B cell (primary cell): ENCODE measurements at regions not wholly inside any gene's neighbourhood (a gene's known extent, or its start where the extent isn't known, plus 50 kb on each side); places are given as distances from the start of the nearest gene placed in this dataset.

ENCODE experiments used
- ATAC-seq: fragments of 200-7000 bp; cut with Tn5 transposase; one replicate; pipeline ENCODE4 v1.10.0; 2021; ENCODE audit warnings: low read depth, mild to moderate bottlenecking, moderate number of reproducible peaks, moderate library complexity
- CTCF ChIA-PET: fragments of 350-600 bp; sonication (Branson Sonifier 250); formaldehyde crosslinking; loops from one replicate; lab custom pipeline; 2021; ENCODE audit warnings: antibody characterized with exemption, inconsistent platforms; lab: Charles Lee
- POLR2A ChIA-PET: fragments of 350-600 bp; sonication (Branson Sonifier 250); formaldehyde crosslinking; loops from one replicate; lab custom pipeline; 2021; ENCODE audit warnings: antibody characterized with exemption; lab: Charles Lee
- DNase-seq: peaks from one replicate; pipeline ENCODE4 v3.0.0; 2013
- H2AFZ ChIP-seq: 2 replicates; pipeline ENCODE4 v1.6.1; 2012; ENCODE audit warnings: mild to moderate bottlenecking, low read depth, low read length; ENCODE audit not compliant: insufficient read depth, poor library complexity, severe bottlenecking
- H3K27ac ChIP-seq, 2 donors: 1 replicate in 1 of 2; 2 replicates in 1 of 2; pipeline ENCODE4 v1.5.1; 2012 to 2013; ENCODE audit warnings: low read length in 2 of 2, mild to moderate bottlenecking in 2 of 2, moderate library complexity in 1 of 2
- H3K27me3 ChIP-seq, 4 experiments: fragments of 200-600 bp in 1 of 4; sonication (generic) in 1 of 4; replicated peaks in 1 of 4; 1 replicate in 2 of 4; 2 replicates in 2 of 4; pipeline versions ENCODE4 v1.6.1 to v1.7.0; 2013 to 2016; ENCODE audit warnings: low read length in 3 of 4, mild to moderate bottlenecking in 2 of 4, mixed read lengths in 1 of 4, moderate library complexity in 1 of 4; ENCODE audit not compliant: insufficient read depth in 4 of 4, control insufficient read depth in 3 of 4; ENCODE audit errors: control extremely low read depth in 1 of 4
- H3K36me3 ChIP-seq, 2 experiments: replicated peaks in 1 of 2; 1 replicate in 1 of 2; 2 replicates in 1 of 2; pipeline versions ENCODE4 v1.6.1 to v1.7.1; 2013; ENCODE audit warnings: low read length in 1 of 2; ENCODE audit not compliant: insufficient read depth in 2 of 2, control insufficient read depth in 1 of 2; ENCODE audit errors: control extremely low read depth in 1 of 2, extremely low read depth in 1 of 2
- H3K4me1 ChIP-seq, 2 donors: fragments of 200-600 bp in 1 of 2; sonication (generic) in 1 of 2; 1 replicate in 1 of 2; 2 replicates in 1 of 2; pipeline versions ENCODE4 v1.5.1 to v1.6.1; 2013 to 2017; ENCODE audit warnings: low read length in 2 of 2; ENCODE audit not compliant: control insufficient read depth in 2 of 2, insufficient read depth in 2 of 2
- H3K4me2 ChIP-seq: replicated peaks from 2 replicates; pipeline ENCODE3; 2012; ENCODE audit warnings: mild to moderate bottlenecking, low read depth, low read length; ENCODE audit not compliant: poor library complexity, severe bottlenecking
- H3K4me3 ChIP-seq, 5 experiments: fragments of 200-600 bp in 1 of 5; sonication (generic) in 1 of 5; 1 replicate in 3 of 5; 2 replicates in 2 of 5; pipeline versions ENCODE4 v1.5.1 to v1.7.0; 2011 to 2016; ENCODE audit warnings: low read length in 4 of 5, mild to moderate bottlenecking in 4 of 5, low read depth in 2 of 5, control low read depth in 1 of 5, moderate library complexity in 1 of 5; ENCODE audit not compliant: insufficient read depth in 1 of 5; ENCODE audit errors: control extremely low read depth in 1 of 5, extremely low read depth in 1 of 5
- H3K79me2 ChIP-seq: fragments of 200-600 bp; sonication (generic); one replicate; pipeline ENCODE4 v1.6.0; 2016; ENCODE audit warnings: low read length; ENCODE audit not compliant: control insufficient read depth, insufficient read depth
- H3K9ac ChIP-seq: fragments of 200-600 bp; sonication (generic); 2 replicates; pipeline ENCODE4 v1.6.1; 2017; ENCODE audit warnings: mild to moderate bottlenecking, low read length, moderate library complexity
- H3K9me3 ChIP-seq, 3 donors: one replicate each; pipeline versions ENCODE4 v1.6.1 to v1.7.1; 2013; ENCODE audit warnings: low read length in 2 of 3; ENCODE audit not compliant: control insufficient read depth in 2 of 3, insufficient read depth in 1 of 3; ENCODE audit errors: control extremely low read depth in 1 of 3
- H4K20me1 ChIP-seq: 2 replicates; pipeline ENCODE4 v1.6.0; 2012; ENCODE audit warnings: mild to moderate bottlenecking, low read length; ENCODE audit not compliant: insufficient read depth, control insufficient read depth, poor library complexity, severe bottlenecking
- H3K27ac Mint-ChIP-seq: one replicate; pipeline ENCODE4 v1.8.0; 2021; ENCODE audit warnings: mixed read lengths
- H3K27me3 Mint-ChIP-seq: one replicate; pipeline ENCODE4 v1.8.0; 2021; ENCODE audit warnings: mixed read lengths
- H3K4me1 Mint-ChIP-seq: one replicate; pipeline ENCODE4 v1.8.0; 2021; ENCODE audit warnings: mixed read lengths
- H3K4me3 Mint-ChIP-seq: one replicate; pipeline ENCODE4 v1.8.0; 2021; ENCODE audit warnings: mixed read lengths
- H3K9me3 Mint-ChIP-seq: one replicate; pipeline ENCODE4 v1.8.0; 2022; ENCODE audit warnings: mixed read lengths; ENCODE audit not compliant: insufficient read depth
- CTCF ChIP-seq: fragments of 200-600 bp; IDR thresholded peaks from one replicate; pipeline ENCODE4 v1.8.0; 2022; ENCODE audit warnings: antibody characterized with exemption, mild to moderate bottlenecking
- EZH2 ChIP-seq: IDR thresholded peaks from 2 replicates; pipeline ENCODE4 v1.6.1; 2012; ENCODE audit warnings: borderline replicate concordance, low read depth, mild to moderate bottlenecking, moderate library complexity, low read length; ENCODE audit not compliant: insufficient read depth, poor library complexity, severe bottlenecking
- WGBS: methylation state at CpG from one replicate; pipeline ENCODE4 v1.1.5; 2013; ENCODE audit warnings: missing lambda C conversion rate; ENCODE audit not compliant: insufficient coverage; 5-methylcytosine and 5-hydroxymethylcytosine counted together
- intact Hi-C: fragments of 100-400 bp; cut with micrococcal nuclease; formaldehyde crosslinking; loops from one replicate; pipeline ENCODE4 v1.10.0; 2022

- Histone ChIP-seq H3K4me1 (peaks cover 2 to 6% of the 10 kb centered on the region in 2 donors), H3K9ac (no peak overlapping the region), H4K20me1 (no peaks in the 10 kb centered on the region), H3K9me3 (peaks cover 0 to 25% (median 19%) of the 10 kb centered on the region in 3 donors), H2AFZ (no peak overlapping the region), H3K4me3 (no peak overlapping the region), H3K4me2 (no peak overlapping the region), H3K27me3 (peaks cover 0 to 10% (median 0%) of the 10 kb centered on the region in 4 experiments), H3K36me3 (no peaks in the 10 kb centered on the region), H3K27ac (no peak overlapping the region), H3K79me2 (no peaks in the 10 kb centered on the region)
- Mint-ChIP-seq H3K9me3 (peaks cover 8% of the 10 kb centered on the region), H3K4me3 (no peak overlapping the region), H3K27me3 (peaks cover 21% of the 10 kb centered on the region), H3K27ac (peak overlapping the region; percentile 8), H3K4me1 (peaks cover 3% of the 10 kb centered on the region)
- ATAC-seq: no peak
- 100% methylated on average over 2 of the region's 3 CpGs for WGBS
- TF ChIP-seq CTCF (no peak), EZH2 (no peak)
- ChIA-PET POLR2A (no interaction called here), CTCF (no interaction called here)
- intact Hi-C loops: no loop called here
- DNase-seq: no peak
These were observed 239.7 kb downstream of the RPLP1 start for GRCh38 chr15:69692342-69692741.

- POLR2A ChIA-PET: no interaction called here
- Histone ChIP-seq H3K4me2 (no peak overlapping the region), H3K36me3 (no peaks in the 10 kb centered on the region), H3K9ac (no peak overlapping the region), H2AFZ (no peak overlapping the region), H3K27ac (no peak overlapping the region), H4K20me1 (no peaks in the 10 kb centered on the region), H3K4me3 (no peak overlapping the region), H3K9me3 (peaks cover 0 to 20% (median 19%) of the 10 kb centered on the region in 3 donors), H3K27me3 (peaks cover 0 to 10% (median 0%) of the 10 kb centered on the region in 4 experiments), H3K4me1 (peaks cover 9 to 13% of the 10 kb centered on the region in 2 donors), H3K79me2 (no peaks in the 10 kb centered on the region)
- WGBS: 19% methylated on average over 3 of the region's 4 CpGs
- Mint-ChIP-seq H3K27ac (no peak overlapping the region), H3K4me1 (peaks cover 10% of the 10 kb centered on the region), H3K27me3 (peaks cover 17% of the 10 kb centered on the region), H3K4me3 (no peak overlapping the region), H3K9me3 (peaks cover 8% of the 10 kb centered on the region)
- TF ChIP-seq EZH2 (no peak), CTCF (no peak)
- DNase-seq (no peak), ATAC-seq (no peak)
- intact Hi-C loops: no loop called here
- CTCF ChIA-PET: no interaction called here
These were observed 240.4 kb downstream of the RPLP1 start for GRCh38 chr15:69693059-69693458.
